Stimulated activated naive CD8-positive, alpha-beta T cell treated with anti-CD3 and anti-CD28 coated beads, Interleukin-15, Interleukin-2, amounts not matched to agents 100 U/mL and 50 U/mL, for 24 hours (primary cell): ENCODE measurements at regions not wholly inside any gene's neighbourhood (a gene's known extent, or its start where the extent isn't known, plus 50 kb on each side); places are given as distances from the start of the nearest gene placed in this dataset.

Source experiments
- ATAC-seq: fragments of 150-1000 bp; cut with Tn5 transposase; one replicate; pipeline ENCODE4 v1.10.0; 2021
- DNase-seq: peaks from one replicate; pipeline ENCODE4 v3.0.0; 2021

DNA sequence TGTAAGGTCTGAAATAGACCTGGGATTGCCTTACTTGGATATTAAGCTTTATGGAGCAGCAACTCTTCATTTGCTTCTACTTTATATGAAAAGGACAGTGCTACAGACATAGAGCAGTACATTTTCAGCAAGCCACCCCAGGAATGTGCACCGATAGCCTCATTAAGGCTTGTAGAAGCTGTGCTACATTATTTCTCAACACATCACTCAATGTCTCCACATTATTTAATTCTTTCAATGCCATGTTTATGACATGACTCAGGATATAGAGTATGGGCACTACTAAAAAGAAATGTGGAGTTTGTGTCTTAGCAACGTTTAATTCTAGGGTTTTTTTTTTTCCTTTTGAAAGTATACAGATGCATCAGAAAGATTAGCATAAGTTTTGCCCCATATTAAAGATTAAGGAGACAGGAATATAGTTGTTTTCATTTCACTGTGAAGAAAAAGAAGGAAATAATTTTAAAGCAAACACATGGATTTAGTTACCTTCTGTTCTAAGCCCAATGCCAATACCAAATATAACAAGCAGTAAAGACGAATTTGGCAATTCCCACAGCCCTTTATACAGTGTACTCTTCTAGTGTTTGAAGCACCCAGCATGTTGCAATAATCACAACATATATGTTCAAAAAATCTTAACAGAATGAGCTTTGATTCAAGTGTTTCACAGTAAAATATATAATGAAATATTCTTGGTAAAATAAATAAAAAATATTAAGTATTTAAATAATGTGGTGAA, 2140.1 kb upstream of the AGA start:
- DNase-seq (no peak), ATAC-seq (no peak)

DNA sequence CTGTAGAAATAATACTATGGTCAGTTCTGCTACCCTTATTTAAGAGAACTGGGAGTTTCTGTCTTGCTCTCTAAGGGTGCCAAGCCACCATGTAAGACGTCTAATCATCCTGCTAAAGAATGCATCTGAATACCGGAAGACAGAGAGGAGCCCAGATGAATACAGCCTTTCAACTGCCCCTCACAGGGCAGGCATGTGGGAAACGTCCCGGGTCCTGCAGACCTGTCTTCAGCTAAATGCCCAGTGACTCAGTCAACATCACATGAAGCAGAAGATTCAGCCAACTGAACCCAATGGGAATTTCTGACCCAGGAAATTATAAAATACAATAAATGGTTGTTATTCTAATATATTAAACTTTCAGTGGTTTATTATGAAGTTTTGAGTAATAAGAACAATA, 2141.0 kb upstream of the AGA start:
- no peak for ATAC-seq

GRCh38 chr4:179584101-179584500, 2141.9 kb upstream of the AGA start:
- ATAC-seq: no peak
- DNase-seq: no peak

More for the DNA sequence above, 2141.0 kb upstream of the AGA start:
- DNase-seq: no peak

DNA sequence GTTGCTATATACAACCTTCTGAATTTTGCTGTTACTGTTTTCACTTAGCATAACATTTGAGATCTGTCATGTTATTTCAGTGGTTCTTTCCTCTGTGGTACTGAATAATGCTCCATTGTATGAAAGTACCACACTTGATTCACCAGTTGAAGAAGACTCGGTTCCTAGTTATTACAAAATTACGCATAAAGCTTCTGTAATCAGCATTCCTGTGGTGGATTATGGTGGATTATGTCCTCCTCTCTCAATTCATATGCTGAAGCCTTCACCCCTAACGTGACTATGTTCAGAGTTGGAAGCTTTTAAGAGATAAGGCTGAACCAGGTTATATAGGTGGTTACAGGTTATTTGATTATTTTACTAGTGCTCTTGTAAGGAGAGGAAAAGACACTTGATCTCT, 2143.5 kb upstream of the AGA start:
- no peak for DNase-seq
- ATAC-seq: no peak

DNA sequence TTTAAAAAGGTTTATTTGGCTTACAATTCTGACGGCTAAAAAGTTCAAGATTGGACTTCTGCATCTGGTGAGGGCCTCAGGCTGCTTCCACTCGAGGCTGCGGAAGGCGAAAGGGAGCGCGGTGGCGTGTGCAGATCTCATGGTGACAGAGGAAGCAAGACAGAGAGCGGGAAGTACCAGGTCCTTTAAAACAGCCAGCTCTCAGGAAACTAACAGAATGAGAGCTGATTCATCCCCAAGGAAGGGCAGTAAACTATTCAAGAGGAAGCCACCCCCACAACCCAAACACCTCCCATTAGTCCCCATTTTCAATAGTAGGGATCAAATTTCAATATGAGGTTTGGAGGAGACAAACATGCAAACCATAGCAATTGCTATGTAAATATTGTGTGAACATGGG, 2144.2 kb upstream of the AGA start:
- no peak for ATAC-seq

GRCh38 chr4:179595671-179596410, 2153.6 kb upstream of the AGA start:
- ATAC-seq (no peak), DNase-seq (no peak)

More for the DNA sequence above, 2144.2 kb upstream of the AGA start:
- no peak for DNase-seq

GRCh38 chr4:179596621-179597020, 2154.4 kb upstream of the AGA start:
- no peak for ATAC-seq
- no peak for DNase-seq

DNA sequence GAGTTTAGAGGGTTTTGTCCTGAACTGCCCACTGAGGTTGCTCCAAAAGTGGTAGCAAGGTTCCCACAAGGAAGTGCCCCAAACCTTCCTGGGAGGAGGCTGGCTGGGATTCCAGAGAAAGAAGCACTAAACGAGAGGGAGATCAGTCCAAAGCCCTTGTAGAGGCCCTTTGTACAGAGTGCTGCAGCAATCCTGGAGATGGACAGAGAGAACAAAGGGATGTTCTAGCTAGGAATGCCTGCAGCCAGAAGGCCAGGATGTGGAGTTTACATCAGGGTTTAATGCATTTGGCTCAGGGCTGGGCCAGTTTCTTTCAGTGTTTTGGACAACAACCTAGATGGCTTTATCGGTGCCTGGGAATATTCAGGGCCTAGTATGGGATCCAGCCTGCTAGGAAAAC, 2155.1 kb upstream of the AGA start:
- ATAC-seq: no peak

DNA sequence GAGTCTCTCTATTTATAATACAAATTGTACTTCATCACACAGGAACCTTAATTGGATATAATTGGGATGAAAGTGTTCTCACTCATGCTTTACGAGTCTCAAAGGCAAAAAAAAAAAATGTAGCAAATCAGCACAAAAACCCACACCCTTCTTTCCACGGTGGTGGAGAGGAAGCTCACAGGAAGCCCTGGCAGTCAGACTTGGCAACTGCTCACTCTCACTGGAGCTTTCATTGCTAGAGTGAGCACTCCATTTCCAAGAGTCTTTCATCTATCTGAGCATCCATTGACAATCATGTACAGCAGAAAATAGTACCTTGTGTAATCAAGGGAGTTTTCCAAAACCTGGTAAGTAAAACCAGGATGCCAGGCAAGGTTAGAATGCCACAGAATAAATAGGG, 2159.4 kb upstream of the AGA start:
- ATAC-seq (no peak), DNase-seq (no peak)

More for the DNA sequence above, 2155.1 kb upstream of the AGA start:
- DNase-seq: no peak

- ATAC-seq (no peak), DNase-seq (no peak)
These were observed 2163.0 kb upstream of the AGA start for GRCh38 chr4:179605196-179605595.

- ATAC-seq: no peak
- no peak for DNase-seq
These were observed 2164.8 kb upstream of the AGA start for GRCh38 chr4:179607003-179607402.

- ATAC-seq (no peak), DNase-seq (no peak)
These were observed 2173.5 kb upstream of the AGA start for GRCh38 chr4:179615704-179616103.

- DNase-seq: no peak
These were observed 2176.7 kb upstream of the AGA start for GRCh38 chr4:179618966-179619365.

GRCh38 chr4:179624768-179625181, 2182.5 kb upstream of the AGA start:
- ATAC-seq (no peak), DNase-seq (no peak)

More at GRCh38 chr4:179618966-179619365, 2176.7 kb upstream of the AGA start:
- ATAC-seq: no peak

- DNase-seq (no peak), ATAC-seq (no peak)
These were observed 2183.2 kb upstream of the AGA start for GRCh38 chr4:179625406-179625805.

GRCh38 chr4:179626687-179627086, 2184.4 kb upstream of the AGA start:
- DNase-seq (no peak), ATAC-seq (no peak)

DNA sequence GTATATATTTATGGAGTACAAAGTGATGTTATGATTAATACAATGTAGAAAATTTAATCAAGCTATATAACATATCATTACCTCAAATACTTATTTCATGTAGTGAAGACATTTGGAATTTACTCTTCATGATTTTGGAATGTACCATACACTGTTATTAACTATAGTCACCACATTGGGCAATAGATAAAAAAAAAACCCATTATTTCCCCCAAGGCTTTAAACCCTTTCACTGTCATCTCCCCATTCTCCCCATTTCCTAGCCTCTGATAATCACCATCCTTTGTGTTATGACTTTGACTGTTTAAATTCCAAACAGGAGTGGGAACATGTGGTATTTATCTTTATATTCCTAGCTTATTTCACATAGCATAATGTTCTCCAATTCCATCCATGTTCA, 2189.1 kb upstream of the AGA start:
- no peak for DNase-seq
- no peak for ATAC-seq

DNA sequence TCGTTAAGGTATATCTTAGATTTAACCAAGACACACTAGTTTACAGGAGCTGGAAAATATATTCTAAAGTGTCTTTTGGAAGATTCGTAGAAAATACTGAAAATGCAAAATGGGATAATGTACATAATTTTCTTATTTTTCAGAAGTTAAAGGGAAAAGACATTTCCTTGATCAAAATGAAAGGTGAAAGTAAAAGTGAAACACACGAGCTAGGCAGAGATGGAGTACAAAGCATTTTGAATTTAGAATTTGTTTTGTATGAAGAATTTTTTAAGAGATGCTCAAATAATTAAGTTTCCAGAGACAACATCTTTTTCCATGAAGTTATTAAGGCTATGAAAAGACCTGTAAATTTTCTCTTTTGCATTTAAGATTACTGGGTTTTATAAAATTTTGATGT, 2192.6 kb upstream of the AGA start:
- DNase-seq (no peak), ATAC-seq (no peak)

DNA sequence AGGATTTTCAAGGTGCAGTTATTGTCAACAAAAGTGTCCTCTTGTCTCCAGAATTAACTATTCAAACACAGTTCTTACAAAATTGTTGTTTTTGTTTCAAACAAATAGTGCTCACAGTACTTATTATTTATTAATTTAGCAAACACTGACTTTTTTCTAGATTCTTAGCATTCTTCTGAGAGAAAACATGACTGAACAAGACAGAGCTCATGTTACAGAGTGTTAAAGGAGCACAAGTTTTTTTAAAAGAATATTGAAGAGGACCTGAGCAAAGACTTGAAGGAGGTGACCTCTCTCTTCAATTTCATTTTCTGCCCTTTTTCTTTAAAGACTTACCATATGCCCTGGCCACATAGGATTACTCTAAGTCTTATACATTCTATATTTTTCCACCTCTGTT, 2220.3 kb upstream of the AGA start:
- no peak for DNase-seq
- ATAC-seq: no peak

- DNase-seq (no peak), ATAC-seq (no peak)
These were observed 2221.6 kb upstream of the AGA start for GRCh38 chr4:179663641-179664429.

DNA sequence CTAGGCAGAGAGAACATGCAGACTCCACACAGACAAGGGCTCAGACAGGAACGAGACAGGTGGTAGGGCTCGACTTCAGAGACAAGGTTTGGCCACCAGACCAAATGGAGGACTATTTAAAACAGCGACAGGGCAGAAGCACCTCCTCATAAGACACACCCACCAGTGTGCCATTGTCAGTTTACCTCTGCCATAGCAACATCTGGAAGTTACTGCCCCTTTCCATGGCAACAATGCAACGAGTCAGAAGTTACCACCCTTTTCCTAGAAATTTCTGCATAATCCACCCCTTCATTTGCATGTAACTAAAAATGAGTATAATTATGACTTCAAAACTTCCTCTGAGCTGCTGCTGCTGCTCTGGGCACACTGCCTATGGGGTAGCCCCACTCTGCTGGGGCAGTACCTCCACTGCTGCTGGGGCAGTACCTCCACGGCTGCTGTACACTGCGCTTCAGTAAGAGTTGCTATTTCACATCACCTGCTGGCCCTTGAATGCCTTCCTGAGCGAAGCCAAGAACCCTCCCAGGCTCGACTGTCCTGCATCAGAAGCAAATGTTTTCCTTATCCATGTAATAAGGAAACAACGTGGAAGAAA, 2222.3 kb upstream of the AGA start:
- ATAC-seq: no peak
- DNase-seq: no peak

DNA sequence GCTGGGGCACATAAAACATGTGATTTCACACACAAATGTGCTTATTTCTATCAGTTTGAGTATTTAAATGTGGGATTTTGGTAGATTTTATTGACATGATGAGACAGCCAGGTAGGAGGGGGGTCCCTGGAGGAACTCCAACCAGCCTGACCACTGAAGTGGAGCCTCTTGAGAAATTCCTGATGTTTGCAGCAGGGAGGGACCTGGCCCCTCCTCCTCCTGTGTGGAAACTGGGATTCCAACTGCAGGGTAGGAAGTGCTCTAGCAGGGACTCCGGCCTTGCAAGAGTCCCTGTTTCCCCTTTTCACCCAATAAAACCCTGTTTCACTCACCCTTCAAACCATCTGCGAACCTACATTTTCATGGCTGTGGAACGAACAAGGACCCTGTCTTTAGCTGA, 2224.0 kb upstream of the AGA start:
- DNase-seq (no peak), ATAC-seq (no peak)

DNA sequence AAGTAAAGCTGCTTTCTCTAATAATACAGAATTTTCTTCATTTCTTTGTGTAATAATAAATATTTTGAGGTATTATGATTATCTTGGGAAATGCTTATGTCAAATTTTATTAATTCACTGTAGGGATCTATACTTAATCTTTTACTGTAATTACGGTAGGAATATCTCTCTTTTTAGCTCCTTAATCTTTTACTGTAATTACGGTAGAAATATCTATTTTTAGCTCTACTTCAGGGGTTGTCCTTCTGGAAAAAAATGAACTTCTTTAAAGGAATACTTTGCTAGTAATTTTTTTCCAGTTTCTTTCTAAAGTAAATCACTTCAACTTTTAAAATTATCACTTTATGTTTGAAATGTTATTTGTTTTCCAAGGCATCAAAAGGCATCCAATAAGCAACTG, 2229.4 kb upstream of the AGA start:
- no peak for ATAC-seq
- DNase-seq: no peak
